GM06990 (cell line): ENCODE measurements at regions not wholly inside any gene's neighbourhood (a gene's known extent, or its start where the extent isn't known, plus 50 kb on each side); places are given as distances from the start of the nearest gene placed in this dataset.
"Not testable (repeated sequence)": the region's sequence is repeated elsewhere in the genome, so short reads cannot be mapped to it uniquely, and the experiment has no call there.

Experiments
- DNase-seq: peaks from one replicate; pipeline ENCODE4 v3.0.0-alpha.2; 2011; ENCODE audit not compliant: insufficient read length; ENCODE audit errors: extremely low read depth
- H3K27me3 ChIP-seq: replicated peaks from 2 replicates; pipeline ENCODE4 v1.6.0; 2011; ENCODE audit warnings: low read length; ENCODE audit not compliant: control insufficient read depth, insufficient read depth
- H3K36me3 ChIP-seq: 2 replicates; pipeline ENCODE4 v1.5.1; 2011; ENCODE audit warnings: low read length; ENCODE audit not compliant: control insufficient read depth, insufficient read depth
- H3K4me3 ChIP-seq: replicated peaks from 2 replicates; pipeline ENCODE4 v1.5.1; 2011; ENCODE audit warnings: low read depth, mild to moderate bottlenecking, control low read depth, low read length
- CTCF ChIP-seq: IDR thresholded peaks from 2 replicates; pipeline ENCODE4 v1.5.1; 2011; ENCODE audit warnings: low read length, control low read depth, mild to moderate bottlenecking, inconsistent platforms; ENCODE audit not compliant: insufficient read depth, poor library complexity, severe bottlenecking

GRCh38 chr16:64669573-64669972, 452.3 kb downstream of the CDH11 start:
- Histone ChIP-seq H3K36me3 (no peaks in the 10 kb centered on the region), H3K4me3 (no peak overlapping the region), H3K27me3 (no peaks in the 10 kb centered on the region)
- no peak for DNase-seq
- no peak for TF ChIP-seq CTCF

GRCh38 chr16:64667334-64667877, 454.5 kb downstream of the CDH11 start:
- H3K27me3 ChIP-seq: no peaks in the 10 kb centered on the region
- H3K36me3 ChIP-seq: no peaks in the 10 kb centered on the region
- no peak for TF ChIP-seq CTCF
- no peak for DNase-seq
- no peak overlapping the region for H3K4me3 ChIP-seq

GRCh38 chr16:64662312-64662711, 459.6 kb downstream of the CDH11 start:
- not testable (repeated sequence) for H3K27me3 ChIP-seq, DNase-seq, H3K4me3 ChIP-seq, H3K36me3 ChIP-seq

- Histone ChIP-seq H3K27me3 (no peaks in the 10 kb centered on the region), H3K36me3 (no peaks in the 10 kb centered on the region), H3K4me3 (no peak overlapping the region)
- TF ChIP-seq CTCF: no peak
- DNase-seq: no peak
Observed at GRCh38 chr16:64659866-64660265, 462.0 kb downstream of the CDH11 start.

GRCh38 chr16:64657316-64658011, 464.4 kb downstream of the CDH11 start:
- H3K27me3 ChIP-seq: no peaks in the 10 kb centered on the region
- H3K4me3 ChIP-seq: no peak overlapping the region
- no peak for TF ChIP-seq CTCF
- DNase-seq: no peak
- H3K36me3 ChIP-seq: no peaks in the 10 kb centered on the region

GRCh38 chr16:64656471-64656870, 465.4 kb downstream of the CDH11 start:
- TF ChIP-seq CTCF: no peak
- H3K4me3 ChIP-seq: no peak overlapping the region
- no peaks in the 10 kb centered on the region for H3K36me3 ChIP-seq
- DNase-seq: no peak
- no peaks in the 10 kb centered on the region for H3K27me3 ChIP-seq
